C4-2B (cell line): ENCODE measurements at regions not wholly inside any gene's neighbourhood (a gene's known extent, or its start where the extent isn't known, plus 50 kb on each side); places are given as distances from the start of the nearest gene placed in this dataset.

Experiments used
- H3K27ac ChIP-seq: fragments of 450-650 bp; 2 replicates; pipeline ENCODE4 v1.5.1; 2017
- ZFX ChIP-seq: fragments of 450-650 bp; IDR thresholded peaks from 2 replicates; pipeline ENCODE4 v1.6.1; 2017
- TF ChIP-seq, protein P1 (sequence below): fragments of 450-650 bp; conservative IDR thresholded peaks from 2 replicates; pipeline ENCODE4 v1.5.1; 2017; ENCODE audit warnings: mild to moderate bottlenecking

DNA sequence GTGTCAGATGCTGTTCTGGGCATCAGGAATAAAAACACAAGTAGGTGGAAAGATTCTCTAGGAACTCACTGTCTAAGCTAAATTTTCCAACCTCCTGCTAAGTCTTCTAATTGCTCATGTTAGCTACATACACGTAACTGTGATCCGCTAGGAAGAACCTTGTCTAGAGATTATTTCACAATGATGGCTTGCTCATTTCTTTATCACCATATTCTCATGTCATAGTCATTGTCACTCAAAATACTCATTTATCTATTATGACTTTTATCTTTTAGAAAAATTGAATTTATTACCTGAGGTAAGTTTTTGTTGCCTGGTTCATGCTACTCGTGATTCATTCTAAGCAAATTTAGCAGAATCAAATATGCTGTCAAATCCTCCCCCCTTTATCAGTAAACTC, 1402.4 kb upstream of the FLRT2 start:
- no peak for TF ChIP-seq ZFX
- TF ChIP-seq, protein P1, sequence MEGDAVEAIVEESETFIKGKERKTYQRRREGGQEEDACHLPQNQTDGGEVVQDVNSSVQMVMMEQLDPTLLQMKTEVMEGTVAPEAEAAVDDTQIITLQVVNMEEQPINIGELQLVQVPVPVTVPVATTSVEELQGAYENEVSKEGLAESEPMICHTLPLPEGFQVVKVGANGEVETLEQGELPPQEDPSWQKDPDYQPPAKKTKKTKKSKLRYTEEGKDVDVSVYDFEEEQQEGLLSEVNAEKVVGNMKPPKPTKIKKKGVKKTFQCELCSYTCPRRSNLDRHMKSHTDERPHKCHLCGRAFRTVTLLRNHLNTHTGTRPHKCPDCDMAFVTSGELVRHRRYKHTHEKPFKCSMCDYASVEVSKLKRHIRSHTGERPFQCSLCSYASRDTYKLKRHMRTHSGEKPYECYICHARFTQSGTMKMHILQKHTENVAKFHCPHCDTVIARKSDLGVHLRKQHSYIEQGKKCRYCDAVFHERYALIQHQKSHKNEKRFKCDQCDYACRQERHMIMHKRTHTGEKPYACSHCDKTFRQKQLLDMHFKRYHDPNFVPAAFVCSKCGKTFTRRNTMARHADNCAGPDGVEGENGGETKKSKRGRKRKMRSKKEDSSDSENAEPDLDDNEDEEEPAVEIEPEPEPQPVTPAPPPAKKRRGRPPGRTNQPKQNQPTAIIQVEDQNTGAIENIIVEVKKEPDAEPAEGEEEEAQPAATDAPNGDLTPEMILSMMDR: no peak
- no peak overlapping the region for H3K27ac ChIP-seq

GRCh38 chr14:84128050-84128449, 1401.9 kb upstream of the FLRT2 start:
- TF ChIP-seq, protein P1: no peak
- TF ChIP-seq ZFX: no peak
- H3K27ac ChIP-seq: no peak overlapping the region

- H3K27ac ChIP-seq: no peak overlapping the region
- TF ChIP-seq ZFX: no peak
- TF ChIP-seq, protein P1: no peak
These were observed 1400.9 kb upstream of the FLRT2 start for GRCh38 chr14:84129007-84129406.

DNA sequence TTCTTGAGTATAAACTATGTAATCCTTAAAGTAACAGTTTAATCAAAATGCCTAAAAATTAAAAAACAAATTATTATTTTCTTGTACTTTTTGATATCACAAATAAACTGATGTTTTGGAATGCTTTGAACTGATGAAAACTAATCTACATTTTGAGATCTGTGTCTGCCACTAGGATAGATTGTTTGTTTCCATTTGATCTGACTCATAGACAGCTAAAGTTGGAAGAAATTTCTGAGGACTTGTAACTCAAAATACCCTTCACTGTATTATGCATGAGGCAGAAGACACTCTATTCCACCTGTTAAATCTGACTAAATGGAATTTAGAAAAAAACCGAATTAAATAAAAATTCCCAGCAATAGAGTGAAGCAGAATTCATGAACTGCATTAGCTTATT, 1400.0 kb upstream of the FLRT2 start:
- H3K27ac ChIP-seq: no peak overlapping the region
- TF ChIP-seq, protein P1: no peak
- no peak for TF ChIP-seq ZFX

GRCh38 chr14:84131924-84132323, 1398.0 kb upstream of the FLRT2 start:
- no peak overlapping the region for H3K27ac ChIP-seq
- TF ChIP-seq ZFX: no peak
- TF ChIP-seq, protein P1: no peak

DNA sequence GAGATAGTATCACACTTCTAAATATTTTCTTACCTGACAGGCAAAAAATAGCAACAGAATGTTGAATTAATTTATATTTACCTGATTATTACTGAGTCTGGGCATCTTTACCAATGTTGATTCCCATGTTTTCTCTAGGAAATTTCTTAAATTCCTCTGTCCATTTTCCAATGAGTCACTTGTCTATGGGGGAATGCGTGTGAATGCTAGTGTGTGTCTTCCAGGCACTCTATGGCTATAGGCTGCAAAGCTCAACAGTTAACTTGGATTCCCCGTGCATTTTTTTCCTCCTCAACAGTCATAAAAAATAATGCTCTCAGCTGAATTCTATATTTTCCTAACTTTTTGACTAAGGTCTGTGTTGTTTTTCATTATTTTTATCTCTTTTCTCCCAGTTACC, 1385.8 kb upstream of the FLRT2 start:
- TF ChIP-seq ZFX: no peak
- TF ChIP-seq, protein P1: no peak
- no peak overlapping the region for H3K27ac ChIP-seq

- TF ChIP-seq, protein P1: no peak
- TF ChIP-seq ZFX: no peak
- H3K27ac ChIP-seq: no peak overlapping the region
These were observed 1377.5 kb upstream of the FLRT2 start for GRCh38 chr14:84152452-84152851.
